Esophagus squamous epithelium (tissue), 4 donors: ENCODE measurements at regions not wholly inside any gene's neighbourhood (a gene's known extent, or its start where the extent isn't known, plus 50 kb on each side); places are given as distances from the start of the nearest gene placed in this dataset.

Experiments used
- POLR2A ChIP-seq, 4 donors: fragments of 450-650 bp; IDR thresholded peaks; one replicate each; pipeline ENCODE4 v1.6.1; 2017; ENCODE audit warnings: antibody characterized with exemption in 4 of 4, mild to moderate bottlenecking in 4 of 4, moderate library complexity in 3 of 4
- TF ChIP-seq, protein P1 (sequence below), 6 experiments: fragments of 450-650 bp in 4 of 6; fragments of 200-600 bp in 2 of 6; sonication (generic) in 2 of 6; IDR thresholded peaks; one replicate each; pipeline ENCODE4 v1.5.1; 2016 to 2019; ENCODE audit warnings: antibody characterized with exemption in 6 of 6, mild to moderate bottlenecking in 4 of 6, moderate library complexity in 4 of 6

DNA sequence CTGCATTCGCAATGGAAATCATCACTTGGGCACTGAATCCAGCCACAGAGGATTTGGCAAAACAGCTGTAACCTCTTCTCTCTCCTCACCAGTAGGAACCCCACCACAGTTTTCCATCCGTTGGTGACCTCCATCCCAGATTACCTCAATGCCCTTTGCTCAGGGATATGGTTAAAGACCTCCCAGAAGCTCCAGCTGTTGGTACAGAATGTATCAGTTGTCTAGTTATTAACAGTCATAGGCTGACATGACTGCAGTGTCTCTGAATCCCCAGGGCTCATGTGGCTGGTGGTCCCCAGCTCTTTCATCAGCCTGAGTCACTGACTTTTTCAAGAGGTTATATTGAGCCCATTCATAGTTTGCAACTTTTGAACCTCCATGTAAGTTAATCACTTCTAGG is 189.8 kb upstream of the HHIP start:
- TF ChIP-seq, protein P1, sequence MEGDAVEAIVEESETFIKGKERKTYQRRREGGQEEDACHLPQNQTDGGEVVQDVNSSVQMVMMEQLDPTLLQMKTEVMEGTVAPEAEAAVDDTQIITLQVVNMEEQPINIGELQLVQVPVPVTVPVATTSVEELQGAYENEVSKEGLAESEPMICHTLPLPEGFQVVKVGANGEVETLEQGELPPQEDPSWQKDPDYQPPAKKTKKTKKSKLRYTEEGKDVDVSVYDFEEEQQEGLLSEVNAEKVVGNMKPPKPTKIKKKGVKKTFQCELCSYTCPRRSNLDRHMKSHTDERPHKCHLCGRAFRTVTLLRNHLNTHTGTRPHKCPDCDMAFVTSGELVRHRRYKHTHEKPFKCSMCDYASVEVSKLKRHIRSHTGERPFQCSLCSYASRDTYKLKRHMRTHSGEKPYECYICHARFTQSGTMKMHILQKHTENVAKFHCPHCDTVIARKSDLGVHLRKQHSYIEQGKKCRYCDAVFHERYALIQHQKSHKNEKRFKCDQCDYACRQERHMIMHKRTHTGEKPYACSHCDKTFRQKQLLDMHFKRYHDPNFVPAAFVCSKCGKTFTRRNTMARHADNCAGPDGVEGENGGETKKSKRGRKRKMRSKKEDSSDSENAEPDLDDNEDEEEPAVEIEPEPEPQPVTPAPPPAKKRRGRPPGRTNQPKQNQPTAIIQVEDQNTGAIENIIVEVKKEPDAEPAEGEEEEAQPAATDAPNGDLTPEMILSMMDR (IDR thresholded peaks at IDR 0.05) = no peak
- TF ChIP-seq POLR2A (IDR thresholded peaks at IDR 0.05) = no peak
